Naive thymus-derived CD4-positive, alpha-beta T cell (primary cell): ENCODE measurements at regions not wholly inside any gene's neighbourhood (a gene's known extent, or its start where the extent isn't known, plus 50 kb on each side); places are given as distances from the start of the nearest gene placed in this dataset.

Source experiments
- ATAC-seq: fragments of 150-1000 bp; cut with Tn5 transposase; 2 replicates; pipeline ENCODE4 v1.10.0; 2021; ENCODE audit warnings: mild to moderate bottlenecking, moderate library complexity
- CTCF ChIA-PET: fragments of 350-600 bp; sonication (Branson Sonifier 250); formaldehyde crosslinking; loops from one replicate; lab custom pipeline; 2021; ENCODE audit warnings: antibody characterized with exemption; lab: Charles Lee
- POLR2A ChIA-PET: fragments of 350-600 bp; sonication (Branson Sonifier 250); formaldehyde crosslinking; loops from one replicate; lab custom pipeline; 2021; ENCODE audit warnings: antibody characterized with exemption, inconsistent platforms; lab: Charles Lee
- DNase-seq, 9 donors: peaks; one replicate each; pipeline versions ENCODE4 v3.0.0 to v3.0.0-alpha.2; 2020 to 2022; ENCODE audit warnings: mixed read lengths in 1 of 9
- H3K27ac ChIP-seq: one replicate; pipeline ENCODE4 v1.7.0; 2013; ENCODE audit warnings: mild to moderate bottlenecking, low read depth, low read length, moderate library complexity
- H3K27me3 ChIP-seq, 2 donors: one replicate each; pipeline ENCODE4 v1.7.0; 2013; ENCODE audit warnings: low read length in 2 of 2, mild to moderate bottlenecking in 2 of 2, moderate library complexity in 2 of 2; ENCODE audit not compliant: control insufficient read depth in 2 of 2, insufficient read depth in 2 of 2
- H3K36me3 ChIP-seq, 3 experiments: 1 replicate in 2 of 3; 2 replicates in 1 of 3; pipeline ENCODE4 v1.7.0; 2013; ENCODE audit warnings: low read length in 3 of 3, mild to moderate bottlenecking in 3 of 3, moderate library complexity in 1 of 3; ENCODE audit not compliant: insufficient read depth in 3 of 3, control insufficient read depth in 2 of 3
- H3K4me1 ChIP-seq, 2 donors: one replicate each; pipeline ENCODE4 v1.7.0; 2013; ENCODE audit warnings: low read length in 2 of 2, mild to moderate bottlenecking in 2 of 2, moderate library complexity in 1 of 2; ENCODE audit not compliant: control insufficient read depth in 2 of 2, insufficient read depth in 2 of 2
- H3K4me3 ChIP-seq: 2 replicates; pipeline ENCODE4 v1.7.0; 2013; ENCODE audit warnings: mild to moderate bottlenecking, low read length
- H3K9me3 ChIP-seq, 3 experiments: 1 replicate in 2 of 3; 2 replicates in 1 of 3; pipeline ENCODE4 v1.7.0; 2013; ENCODE audit warnings: low read length in 3 of 3; ENCODE audit not compliant: control insufficient read depth in 2 of 3
- H3K27ac Mint-ChIP-seq, 9 donors: one replicate each; pipeline ENCODE4 v1.8.0; 2020 to 2022; ENCODE audit warnings: mixed read lengths in 9 of 9, mild to moderate bottlenecking in 8 of 9, moderate library complexity in 5 of 9, inconsistent platforms in 2 of 9
- H3K27me3 Mint-ChIP-seq, 5 donors: one replicate each; pipeline ENCODE4 v1.8.0; 2021 to 2022; ENCODE audit warnings: mixed read lengths in 5 of 5, mild to moderate bottlenecking in 1 of 5
- H3K36me3 Mint-ChIP-seq, 5 donors: one replicate each; pipeline ENCODE4 v1.8.0; 2020 to 2022; ENCODE audit warnings: mixed read lengths in 5 of 5, mild to moderate bottlenecking in 3 of 5, inconsistent platforms in 1 of 5
- H3K4me1 Mint-ChIP-seq, 7 donors: one replicate each; pipeline ENCODE4 v1.8.0; 2020 to 2022; ENCODE audit warnings: mixed read lengths in 7 of 7, mild to moderate bottlenecking in 3 of 7, inconsistent platforms in 1 of 7
- H3K4me3 Mint-ChIP-seq, 10 donors: one replicate each; pipeline ENCODE4 v1.8.0; 2020 to 2022; ENCODE audit warnings: mild to moderate bottlenecking in 10 of 10, mixed read lengths in 10 of 10, moderate library complexity in 6 of 10, inconsistent platforms in 2 of 10
- H3K9me3 Mint-ChIP-seq, 11 donors: one replicate each; pipeline ENCODE4 v1.8.0; 2020 to 2022; ENCODE audit warnings: mixed read lengths in 11 of 11, mild to moderate bottlenecking in 4 of 11, inconsistent platforms in 1 of 11, moderate library complexity in 1 of 11
- intact Hi-C, 2 donors: fragments of 100-400 bp; cut with micrococcal nuclease; formaldehyde crosslinking; loops; one replicate each; pipeline ENCODE4 v1.15.1; 2023

DNA sequence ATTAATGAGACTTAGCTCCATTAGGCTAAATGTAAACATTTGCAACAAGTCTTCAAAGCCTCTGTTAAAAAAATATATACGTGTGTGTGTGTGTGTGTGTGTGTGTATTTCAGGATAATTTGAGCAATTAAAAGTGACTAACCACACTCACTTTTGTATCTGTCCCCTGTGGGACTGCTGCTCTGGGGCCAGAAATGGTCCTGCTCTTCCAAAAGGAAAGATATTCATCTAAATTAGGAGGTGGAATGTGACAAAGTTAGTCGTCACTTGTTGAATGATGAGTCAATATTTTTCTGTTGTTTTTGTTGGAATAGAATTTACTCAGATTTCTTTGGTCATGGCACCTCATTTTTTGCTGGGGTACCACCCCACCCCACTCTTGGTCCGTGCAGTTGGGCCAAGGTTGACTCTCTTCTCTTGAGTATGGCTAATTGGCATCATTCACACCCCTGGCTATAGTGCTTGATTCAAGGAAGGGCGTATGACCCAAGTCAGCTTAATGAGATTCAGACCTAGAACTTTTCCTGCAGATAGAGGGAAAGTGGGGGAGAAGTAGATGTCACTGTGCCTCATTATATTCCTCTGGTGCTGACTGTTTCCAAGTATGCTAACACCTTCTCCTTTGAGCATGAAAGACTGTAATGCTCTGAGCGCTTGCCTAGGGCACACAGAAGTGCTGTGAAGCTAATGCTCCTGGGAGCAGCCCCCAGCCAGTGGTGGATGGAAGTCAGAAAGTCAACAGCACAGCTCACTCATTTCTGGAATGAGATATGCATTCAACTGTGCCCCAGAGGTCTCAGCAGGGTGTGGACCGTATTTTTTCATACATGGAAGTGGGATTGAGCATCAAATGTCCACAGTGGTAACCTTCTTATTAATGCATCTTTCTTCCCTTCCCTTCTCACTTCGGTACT is 577.0 kb upstream of the TBX3 start:
- ATAC-seq: no peak
- Mint-ChIP-seq H3K9me3 (peaks cover 0 to 11% (median 2%) of the 10 kb centered on the region in 11 donors), H3K27me3 (peaks cover 0 to 4% (median 0%) of the 10 kb centered on the region in 5 donors), H3K4me1 (no peaks in the 10 kb centered on the region), H3K27ac (no peak overlapping the region), H3K4me3 (no peak overlapping the region), H3K36me3 (no peaks in the 10 kb centered on the region)
- H3K4me3 ChIP-seq: no peak overlapping the region
- intact Hi-C loops: no loop called here
- no peak overlapping the region for H3K27ac ChIP-seq
- no peaks in the 10 kb centered on the region for H3K9me3 ChIP-seq
- CTCF ChIA-PET: no interaction called here
- DNase-seq: no peak
- H3K36me3 ChIP-seq: no peaks in the 10 kb centered on the region
- H3K27me3 ChIP-seq: no peaks in the 10 kb centered on the region
- POLR2A ChIA-PET: no interaction called here
- no peaks in the 10 kb centered on the region for H3K4me1 ChIP-seq

DNA sequence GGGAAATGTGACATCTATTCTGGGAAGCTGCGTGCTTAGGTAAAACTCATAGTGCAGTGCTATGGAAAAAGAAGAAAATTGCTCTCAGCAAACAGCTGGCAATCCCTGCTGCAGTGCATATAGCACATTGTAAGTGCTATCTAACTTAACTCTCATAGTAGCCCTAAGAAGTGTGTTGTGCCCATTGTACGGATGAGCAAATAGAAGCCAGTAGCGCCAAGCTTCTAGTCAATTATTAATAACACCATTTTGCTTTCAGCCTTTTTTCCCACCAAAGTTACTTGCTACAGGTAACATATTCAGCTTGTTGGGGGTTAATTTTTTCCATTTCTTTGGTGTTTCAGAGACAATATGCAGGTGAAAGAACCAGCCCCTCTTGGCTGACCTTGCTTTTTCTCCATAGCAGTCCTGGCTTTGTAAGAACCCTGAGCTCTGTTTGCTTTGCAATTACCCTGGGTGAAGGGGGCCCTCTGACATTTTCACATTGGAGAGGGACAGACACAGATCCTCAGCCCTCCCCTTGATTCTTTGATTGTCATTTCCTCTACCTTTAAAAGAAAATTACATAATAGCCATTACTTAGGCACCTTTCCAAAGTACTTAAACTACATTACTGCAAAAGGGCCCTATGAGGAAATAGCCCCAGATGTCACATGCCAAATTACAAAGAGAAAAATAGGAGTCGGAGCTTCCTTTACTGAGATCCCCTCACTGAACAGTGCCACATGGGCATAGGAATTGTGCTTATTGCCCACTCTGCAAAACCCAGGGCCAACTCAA is 576.2 kb upstream of the TBX3 start:
- Mint-ChIP-seq H3K27ac (no peak overlapping the region), H3K36me3 (no peaks in the 10 kb centered on the region), H3K4me1 (no peaks in the 10 kb centered on the region), H3K4me3 (no peak overlapping the region), H3K9me3 (peaks cover 0 to 10% (median 2%) of the 10 kb centered on the region in 11 donors), H3K27me3 (peaks cover 0 to 4% (median 0%) of the 10 kb centered on the region in 5 donors)
- no peak overlapping the region for H3K27ac ChIP-seq
- ChIA-PET CTCF (no interaction called here), POLR2A (no interaction called here)
- H3K9me3 ChIP-seq: no peaks in the 10 kb centered on the region
- H3K4me3 ChIP-seq: no peak overlapping the region
- DNase-seq (no peak), ATAC-seq (no peak)
- H3K36me3 ChIP-seq: no peaks in the 10 kb centered on the region
- intact Hi-C loops: no loop called here
- H3K27me3 ChIP-seq: no peaks in the 10 kb centered on the region
- no peaks in the 10 kb centered on the region for H3K4me1 ChIP-seq

DNA sequence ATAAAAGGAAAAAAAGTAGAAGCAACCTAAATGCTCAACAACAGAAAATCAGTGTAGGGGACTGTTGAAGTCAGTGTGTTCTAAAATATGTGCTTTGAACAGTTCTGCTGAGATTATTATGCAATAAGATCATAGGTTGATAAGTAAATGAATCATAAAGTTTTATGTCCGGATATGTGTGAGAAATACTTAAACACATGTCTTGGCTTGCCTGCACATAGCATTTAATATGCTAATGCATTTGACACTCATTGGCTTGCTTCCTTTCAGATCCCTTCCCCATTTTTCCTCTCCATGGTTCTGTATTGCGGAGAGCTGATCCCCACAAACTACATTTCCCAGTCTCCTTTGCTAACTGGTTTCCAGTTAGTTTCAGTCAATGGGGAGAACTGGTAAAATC is 573.8 kb upstream of the TBX3 start:
- Mint-ChIP-seq H3K27ac (no peak overlapping the region), H3K4me3 (no peak overlapping the region), H3K36me3 (no peaks in the 10 kb centered on the region), H3K9me3 (peaks cover 0 to 5% (median 4%) of the 10 kb centered on the region in 11 donors), H3K4me1 (no peaks in the 10 kb centered on the region), H3K27me3 (peaks cover 0 to 4% (median 0%) of the 10 kb centered on the region in 5 donors)
- ChIA-PET CTCF (no interaction called here), POLR2A (no interaction called here)
- no peak for ATAC-seq
- H3K4me3 ChIP-seq: no peak overlapping the region
- H3K27me3 ChIP-seq: no peaks in the 10 kb centered on the region
- no peaks in the 10 kb centered on the region for H3K4me1 ChIP-seq
- H3K36me3 ChIP-seq: no peaks in the 10 kb centered on the region
- intact Hi-C loops: no loop called here
- no peak overlapping the region for H3K27ac ChIP-seq
- no peaks in the 10 kb centered on the region for H3K9me3 ChIP-seq
- DNase-seq: no peak

DNA sequence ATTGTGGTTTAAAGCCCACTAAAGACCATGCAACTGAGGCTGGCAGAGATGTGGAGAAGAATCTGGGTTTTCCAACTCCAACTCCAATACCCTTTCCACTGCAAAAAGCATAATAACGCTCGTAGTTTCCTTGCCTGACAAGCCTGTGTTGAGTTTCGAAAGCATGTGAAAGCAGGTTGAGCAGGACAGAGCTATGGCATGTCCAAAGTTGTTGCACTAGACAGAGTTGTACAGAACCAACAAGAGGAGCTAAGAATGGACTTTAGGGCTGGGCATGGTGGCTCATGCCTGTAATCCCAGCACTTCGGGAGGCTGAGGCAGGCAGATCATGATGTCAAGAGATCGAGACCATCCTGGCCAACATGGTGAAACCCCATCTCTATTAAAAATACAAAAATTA is 572.0 kb upstream of the TBX3 start:
- no peaks in the 10 kb centered on the region for H3K36me3 ChIP-seq
- DNase-seq (no peak), ATAC-seq (no peak)
- H3K27me3 ChIP-seq: no peaks in the 10 kb centered on the region
- H3K36me3 Mint-ChIP-seq: no peaks in the 10 kb centered on the region
- H3K4me1 Mint-ChIP-seq: no peaks in the 10 kb centered on the region
- H3K4me1 ChIP-seq: no peaks in the 10 kb centered on the region
- intact Hi-C loops: no loop called here
- POLR2A ChIA-PET: no interaction called here
- CTCF ChIA-PET: no interaction called here
- peaks cover 0 to 15% (median 7%) of the 10 kb centered on the region in 11 donors for H3K9me3 Mint-ChIP-seq
- H3K4me3 Mint-ChIP-seq: no peak overlapping the region
- H3K27ac Mint-ChIP-seq: no peak overlapping the region
- no peak overlapping the region for H3K27ac ChIP-seq
- no peaks in the 10 kb centered on the region for H3K9me3 ChIP-seq
- no peaks in the 10 kb centered on the region for H3K27me3 Mint-ChIP-seq
- no peak overlapping the region for H3K4me3 ChIP-seq

DNA sequence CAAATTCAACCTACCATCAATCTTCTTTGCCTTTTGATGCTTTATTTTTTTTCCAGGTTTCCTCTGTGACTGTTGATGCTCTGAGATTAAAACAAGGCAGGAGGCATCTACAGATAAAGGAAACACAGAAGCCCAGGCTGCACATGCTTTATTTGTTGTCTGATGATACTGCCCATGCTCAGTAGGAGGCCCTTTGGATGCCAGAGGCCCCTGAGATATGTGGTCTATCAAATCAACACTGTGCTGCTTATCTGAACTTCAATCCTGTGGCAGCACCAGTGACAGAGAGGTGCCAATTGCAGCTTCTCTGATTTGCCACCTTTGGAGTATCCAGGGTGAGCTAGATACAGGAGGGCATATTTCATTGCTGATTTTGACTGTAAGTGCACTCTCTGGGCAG is 571.3 kb upstream of the TBX3 start:
- Mint-ChIP-seq H3K4me1 (no peaks in the 10 kb centered on the region), H3K9me3 (peaks cover 0 to 18% (median 7%) of the 10 kb centered on the region in 11 donors), H3K4me3 (no peak overlapping the region), H3K36me3 (no peaks in the 10 kb centered on the region), H3K27ac (no peak overlapping the region), H3K27me3 (no peaks in the 10 kb centered on the region)
- no peak for DNase-seq
- no peaks in the 10 kb centered on the region for H3K4me1 ChIP-seq
- intact Hi-C loops: no loop called here
- CTCF ChIA-PET: no interaction called here
- no peak overlapping the region for H3K27ac ChIP-seq
- H3K36me3 ChIP-seq: no peaks in the 10 kb centered on the region
- no peaks in the 10 kb centered on the region for H3K27me3 ChIP-seq
- no peak overlapping the region for H3K4me3 ChIP-seq
- ATAC-seq: no peak
- POLR2A ChIA-PET: no interaction called here
- no peaks in the 10 kb centered on the region for H3K9me3 ChIP-seq

DNA sequence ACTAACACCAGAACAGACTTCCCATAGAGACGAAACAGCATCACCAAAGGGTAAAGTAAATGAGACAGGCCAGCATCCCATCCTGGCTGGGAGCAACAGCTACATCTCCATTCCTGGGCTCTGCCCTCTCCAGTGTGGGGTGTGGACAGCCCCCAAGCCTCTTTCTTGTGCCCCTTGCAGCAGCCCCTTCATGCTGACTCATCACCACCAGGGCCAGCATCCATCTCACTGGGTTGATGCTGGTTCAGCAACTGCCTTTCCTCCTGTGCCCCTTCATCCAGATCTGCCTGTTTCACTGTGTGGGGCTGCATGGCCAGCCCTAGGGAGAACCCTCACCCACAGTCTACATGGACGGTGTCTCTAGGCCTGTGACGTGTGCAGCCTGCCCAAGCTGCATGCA is 569.1 kb upstream of the TBX3 start:
- ATAC-seq (no peak), DNase-seq (no peak)
- no peak overlapping the region for H3K27ac Mint-ChIP-seq
- Histone ChIP-seq H3K36me3 (no peaks in the 10 kb centered on the region), H3K9me3 (no peaks in the 10 kb centered on the region), H3K27me3 (no peaks in the 10 kb centered on the region), H3K4me3 (no peak overlapping the region), H3K4me1 (no peaks in the 10 kb centered on the region), H3K27ac (no peak overlapping the region)
- CTCF ChIA-PET: no interaction called here
- H3K9me3 Mint-ChIP-seq: peaks cover 0 to 18% (median 8%) of the 10 kb centered on the region in 11 donors
- POLR2A ChIA-PET: no interaction called here
- no peaks in the 10 kb centered on the region for H3K4me1 Mint-ChIP-seq
- H3K36me3 Mint-ChIP-seq: no peaks in the 10 kb centered on the region
- intact Hi-C loops: no loop called here
- H3K4me3 Mint-ChIP-seq: no peak overlapping the region
- H3K27me3 Mint-ChIP-seq: no peaks in the 10 kb centered on the region
